ENCODE measurements at regions not wholly inside any gene's neighbourhood (a gene's known extent, or its start where the extent isn't known, plus 50 kb on each side); places are given as distances from the start of the nearest gene placed in this dataset.
"Not testable (repeated sequence)": the region's sequence is repeated elsewhere in the genome, so short reads cannot be mapped to it uniquely, and the experiment has no call there.

DNA sequence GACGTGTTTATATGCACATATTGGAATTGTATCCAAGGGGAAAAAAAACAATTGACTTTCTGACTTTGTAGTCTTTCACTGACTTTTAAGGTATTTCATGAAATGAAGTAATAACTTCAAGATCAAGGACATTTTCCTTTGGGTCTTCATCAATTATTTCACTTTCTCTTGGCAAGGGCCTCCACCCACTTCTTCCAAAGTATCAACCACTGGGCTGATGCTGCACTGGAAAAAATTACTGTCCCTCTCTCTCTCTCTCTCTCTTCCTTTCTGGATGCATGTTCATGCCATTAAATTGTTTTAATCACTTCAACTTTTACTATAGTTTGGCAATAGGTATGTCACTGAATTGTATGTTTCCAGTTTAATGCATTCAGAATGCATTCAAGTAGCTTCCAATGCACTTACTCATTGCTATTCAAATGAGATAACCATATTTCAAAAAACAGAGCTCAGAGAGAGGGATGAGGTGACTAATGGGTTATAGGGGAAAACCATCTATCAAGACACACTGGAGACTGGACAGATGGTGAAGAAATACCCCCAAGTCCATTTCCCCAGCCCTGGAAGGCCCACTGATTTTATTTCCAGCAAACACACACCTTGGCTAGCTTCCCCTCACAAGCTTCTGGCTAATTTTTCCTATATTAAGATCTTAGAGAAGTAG lies 585.3 kb downstream of the EBF1 start:
- no peak for DNase-seq

DNA sequence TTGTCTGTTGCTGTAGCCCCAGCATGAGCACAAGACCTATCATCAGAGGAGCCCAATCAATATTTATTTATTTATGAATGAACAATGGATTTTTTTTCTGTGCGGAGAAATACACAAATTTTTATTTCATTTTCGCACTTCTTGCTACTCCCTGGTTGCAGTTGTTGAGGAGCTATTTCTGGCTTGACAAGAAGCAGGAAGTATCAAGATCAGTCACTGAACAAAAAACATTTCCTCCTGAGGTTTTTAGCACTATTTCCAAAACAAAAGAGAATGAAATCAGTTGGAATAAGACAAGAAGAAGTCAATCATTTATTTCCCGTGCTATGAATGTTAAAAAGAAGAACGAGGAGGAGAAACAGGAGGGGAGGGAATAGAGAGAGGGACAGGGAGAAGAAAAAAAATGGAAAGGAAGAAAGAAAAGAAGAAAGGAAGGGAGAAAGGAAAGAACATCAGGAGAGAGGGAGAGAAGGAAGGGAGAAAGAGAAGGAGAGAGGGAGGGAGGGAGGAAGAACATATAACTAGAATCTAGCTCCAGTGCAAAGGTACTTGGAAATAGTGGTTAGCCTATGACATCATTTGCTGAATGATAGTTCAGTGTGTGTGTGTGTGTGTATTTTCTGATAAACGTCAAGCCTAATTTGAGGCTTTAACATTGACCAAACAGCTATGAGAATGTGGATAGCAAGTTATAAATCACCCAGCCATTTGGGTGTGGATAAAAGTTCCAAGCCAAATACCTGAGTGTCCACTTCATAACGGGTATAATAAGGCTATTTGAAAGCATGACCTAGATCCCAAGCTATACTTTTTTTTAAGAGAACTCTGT lies 586.0 kb downstream of the EBF1 start:
- DNase-seq, result no peak

DNA sequence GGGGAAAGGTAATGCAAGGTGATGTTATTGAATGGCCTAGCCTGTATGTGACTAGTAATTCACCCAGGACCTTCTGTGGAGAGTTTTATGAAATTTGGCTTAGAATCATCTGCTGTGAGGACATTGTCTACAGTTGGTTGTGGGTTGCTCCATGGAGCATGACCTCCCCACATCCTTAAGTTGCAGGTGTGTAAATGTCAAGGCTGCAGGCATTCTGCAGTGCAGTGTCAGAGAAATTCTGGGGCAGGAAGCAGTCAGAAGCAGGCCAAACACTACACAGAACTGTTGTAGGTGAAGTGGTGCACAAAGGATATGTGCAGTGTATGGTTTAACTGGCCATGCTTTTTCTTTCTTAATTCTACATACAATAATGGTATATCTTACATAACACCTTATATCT lies 588.3 kb downstream of the EBF1 start:
- no peak for DNase-seq

DNA sequence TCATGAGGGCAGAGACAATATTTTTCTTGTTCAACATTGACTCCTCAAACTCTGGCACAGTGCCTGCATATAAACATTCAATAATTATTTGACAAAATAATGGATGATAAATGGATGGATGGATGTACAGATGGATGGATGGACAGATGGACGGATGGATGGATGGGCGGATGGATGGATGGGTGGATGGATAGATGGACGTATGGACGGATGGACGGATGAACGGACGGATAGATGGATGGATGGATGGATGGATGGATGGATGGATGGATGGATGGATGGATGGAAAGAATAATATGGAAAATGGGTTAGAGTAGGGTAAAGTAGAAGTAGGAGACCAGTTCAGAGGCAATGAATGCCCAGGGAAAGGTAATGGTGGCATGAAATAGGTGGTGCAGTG lies 589.2 kb downstream of the EBF1 start:
- DNase-seq, result no peak

DNA sequence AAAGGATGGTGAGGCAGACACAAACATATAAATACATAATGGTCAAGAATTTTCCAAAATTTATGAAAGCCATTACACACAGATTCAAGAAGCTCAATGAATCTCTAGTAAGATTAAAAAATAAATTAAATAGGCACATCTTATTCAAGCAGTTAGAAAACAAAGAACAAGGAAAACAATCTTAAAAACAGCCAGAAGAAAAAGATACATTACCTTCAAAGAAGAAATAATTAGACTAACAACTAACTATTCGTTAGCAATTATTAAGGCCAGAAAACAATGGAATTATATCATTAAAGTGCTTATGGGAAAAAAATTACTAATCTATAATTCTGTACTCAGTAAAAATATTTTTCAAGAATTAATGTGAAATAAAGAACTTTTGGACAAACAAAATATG lies 593.1 kb downstream of the EBF1 start:
- no peak for DNase-seq

DNA sequence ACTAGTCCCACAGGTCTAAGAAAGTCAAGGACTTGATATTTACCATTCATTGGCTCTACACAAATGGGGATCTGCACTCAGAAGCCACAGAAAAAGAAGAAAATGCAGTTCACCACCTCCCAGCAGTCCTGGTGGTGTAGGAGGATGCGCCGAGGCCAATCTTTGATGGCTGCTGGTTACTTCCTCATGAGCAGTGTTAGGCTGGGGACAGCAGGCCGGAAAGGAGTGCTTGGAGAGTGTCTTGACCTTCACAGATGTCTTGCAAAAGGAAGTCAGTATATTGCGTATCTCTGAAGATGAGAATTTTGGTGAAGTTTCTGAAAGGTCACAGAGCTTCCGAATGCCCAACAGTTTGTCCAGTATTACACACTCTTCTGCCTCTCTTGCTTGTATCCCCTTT lies 597.0 kb downstream of the EBF1 start:
- no peak for DNase-seq

DNA sequence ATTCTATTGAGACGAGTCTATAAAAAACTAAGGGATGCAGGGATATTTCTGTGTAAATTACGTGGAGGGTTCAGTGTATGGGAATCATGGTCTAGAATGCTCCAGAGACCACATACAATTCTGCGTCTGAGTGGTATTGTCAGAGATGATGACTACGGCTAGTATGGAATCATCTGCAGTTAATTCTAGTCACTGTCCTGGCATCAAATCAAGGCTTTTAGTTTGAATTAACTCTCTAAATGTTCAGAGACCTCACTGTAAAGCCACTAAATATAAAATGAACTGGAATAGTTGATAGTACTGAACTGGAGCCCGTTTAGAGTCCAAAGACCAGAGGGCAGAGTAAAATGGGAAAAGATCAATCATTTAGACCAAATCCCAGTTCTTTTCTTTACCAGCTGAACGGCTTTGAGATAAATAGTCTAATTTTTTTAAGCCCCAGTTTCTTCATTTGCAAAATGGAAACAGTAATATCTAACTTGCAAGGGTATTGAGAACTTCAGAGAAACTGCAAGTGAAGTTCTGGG lies 599.8 kb downstream of the EBF1 start:
- no peak for DNase-seq

DNA sequence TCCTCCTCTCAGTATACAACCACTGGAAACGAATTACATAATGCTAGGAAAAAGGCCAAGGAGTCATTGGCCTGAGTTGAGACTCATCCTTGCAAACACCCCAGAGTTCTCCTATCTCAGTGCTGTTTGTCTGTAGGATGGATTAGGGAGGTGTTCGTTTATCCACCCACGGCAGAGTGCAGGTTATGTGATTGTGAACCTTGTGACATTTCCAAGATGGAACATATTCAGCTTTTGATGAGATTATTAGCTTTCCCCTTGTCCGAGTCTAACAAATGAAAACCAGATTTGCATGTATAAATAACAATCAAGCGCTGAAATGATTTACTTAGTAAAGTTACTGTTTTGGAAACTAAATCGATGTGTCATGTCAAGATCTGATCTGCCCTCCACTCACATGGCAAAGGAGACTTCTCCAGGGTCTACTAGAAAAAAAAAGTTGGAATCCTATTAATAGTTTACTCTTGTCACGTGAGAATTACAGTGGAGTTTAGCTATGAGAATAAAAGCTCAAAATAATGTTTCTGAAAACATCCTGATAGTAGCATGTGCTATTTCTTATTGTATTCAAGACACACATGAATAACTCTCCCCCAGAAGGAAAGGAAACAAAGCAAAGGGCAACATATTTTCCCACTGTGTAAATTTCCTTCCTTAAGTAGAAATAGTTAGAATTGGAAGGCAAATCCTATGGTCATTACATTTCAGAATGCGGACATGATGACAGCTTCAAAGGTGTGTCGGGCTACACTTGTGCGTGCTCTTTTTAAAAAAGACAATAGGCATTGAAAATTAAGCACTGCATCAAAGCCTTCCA lies 600.4 kb downstream of the EBF1 start:
- DNase-seq, result no peak

DNA sequence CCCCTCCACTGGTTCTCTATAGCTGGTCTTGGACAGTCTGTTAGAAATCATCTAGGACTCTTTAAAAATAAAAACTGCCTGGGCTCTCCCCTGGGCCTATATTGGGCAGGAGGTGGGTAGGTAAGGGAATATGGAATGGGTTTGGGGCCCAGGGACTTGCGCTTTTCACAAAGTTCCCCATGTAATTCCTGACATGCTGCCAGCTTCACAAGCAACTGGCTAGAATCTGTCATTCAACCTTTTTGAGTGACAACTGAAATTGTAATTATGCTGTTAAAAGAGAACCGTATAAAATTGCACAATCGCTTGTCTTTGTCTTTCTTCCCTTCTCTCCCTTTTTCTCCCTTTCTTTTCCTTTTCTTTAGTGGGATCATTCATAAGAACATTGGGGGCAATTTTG lies 603.1 kb downstream of the EBF1 start:
- no peak for DNase-seq

DNA sequence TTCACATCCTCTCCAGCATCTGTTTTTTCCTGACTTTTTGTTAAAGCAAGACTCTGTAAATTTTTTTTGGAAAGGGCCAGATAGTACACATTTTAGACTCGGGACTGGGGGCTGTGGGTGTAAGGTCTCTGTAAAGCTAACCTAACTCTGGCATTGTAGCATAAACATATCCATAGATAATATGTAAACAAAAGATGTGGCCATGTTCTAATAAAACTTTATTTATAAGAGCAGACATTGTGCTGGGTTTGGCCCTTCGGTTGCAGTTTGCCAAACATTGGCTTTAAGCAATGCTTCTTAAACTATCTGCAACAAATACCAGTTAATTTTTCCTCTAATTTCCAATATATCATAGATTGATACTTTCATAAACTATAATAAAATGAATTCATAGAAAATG lies 605.2 kb downstream of the EBF1 start:
- DNase-seq, result no peak

DNA sequence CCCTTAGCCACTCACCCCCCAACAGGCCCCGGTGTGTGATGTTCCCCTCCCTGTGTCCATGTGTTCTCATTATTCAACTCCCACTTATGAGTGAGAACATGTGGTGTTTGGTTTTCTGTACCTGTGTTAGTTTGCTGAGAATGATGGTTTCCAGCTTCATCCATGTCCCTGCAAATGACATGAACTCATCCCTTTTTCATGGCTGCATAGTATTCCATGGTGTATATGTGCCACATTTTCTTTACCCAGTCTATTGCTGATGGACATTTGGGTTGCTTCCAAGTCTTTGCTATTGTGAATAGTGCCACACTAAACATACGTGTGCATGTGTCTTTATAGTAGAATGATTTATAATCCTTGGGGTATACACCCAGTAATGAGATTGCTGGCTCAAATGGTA lies 605.7 kb downstream of the EBF1 start:
- not testable (repeated sequence) for DNase-seq

DNA sequence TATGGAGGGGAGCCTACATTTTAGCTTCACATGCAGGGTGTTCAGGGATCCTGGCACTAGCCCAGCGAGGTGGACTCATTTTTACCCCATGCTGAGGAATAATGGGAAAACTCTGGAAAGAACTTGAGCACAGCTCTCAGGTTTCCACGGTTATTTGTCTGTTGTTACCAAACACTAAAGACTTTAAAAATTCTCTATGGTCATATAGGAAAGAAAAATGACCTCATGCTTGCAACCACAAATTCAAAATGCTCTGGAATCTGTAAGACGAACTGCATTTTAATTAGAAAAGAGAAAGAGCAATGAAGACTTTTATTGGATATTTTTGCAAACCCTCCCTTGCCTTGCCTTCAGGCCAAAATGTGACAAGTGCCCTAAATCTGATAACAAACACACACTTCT lies 606.9 kb downstream of the EBF1 start:
- DNase-seq, result no peak

DNA sequence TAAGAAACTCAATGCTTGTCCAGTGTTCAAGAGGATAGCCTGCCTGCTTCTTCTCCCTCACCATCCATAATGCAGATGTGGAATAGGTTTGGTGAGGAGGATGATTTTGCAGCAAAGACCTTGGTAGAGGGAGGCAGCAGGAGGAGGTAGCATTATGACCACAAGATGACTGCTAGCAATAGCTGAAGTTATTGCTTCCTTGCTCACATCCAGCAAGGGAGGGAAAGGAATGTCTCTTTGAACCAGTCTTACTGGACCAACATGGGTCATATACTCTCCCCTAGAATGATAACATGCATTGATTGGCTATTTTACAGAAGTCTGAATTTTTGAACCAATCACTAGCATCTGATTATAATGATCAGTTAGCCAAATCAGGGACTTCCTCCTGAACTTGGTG lies 607.6 kb downstream of the EBF1 start:
- DNase-seq, result no peak

DNA sequence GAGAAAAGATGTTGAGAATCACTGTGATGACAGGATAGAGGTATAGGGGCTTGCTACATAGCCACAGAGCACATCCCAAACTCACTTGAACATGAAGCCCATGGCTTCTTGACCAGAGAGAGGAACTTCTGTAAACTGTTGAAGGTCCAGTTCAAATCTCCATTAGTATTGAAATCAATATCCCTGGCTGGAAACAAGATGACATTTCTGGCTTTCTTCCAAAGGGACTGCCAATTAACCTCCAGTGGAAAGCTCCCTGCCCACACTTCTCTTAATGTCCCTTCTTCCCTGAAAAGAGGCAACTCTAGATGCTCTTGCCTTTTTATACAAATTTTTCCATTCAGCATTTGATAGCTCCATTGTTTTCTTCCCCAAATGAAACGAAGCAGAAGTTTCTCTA lies 612.1 kb downstream of the EBF1 start:
- DNase-seq, result no peak

DNA sequence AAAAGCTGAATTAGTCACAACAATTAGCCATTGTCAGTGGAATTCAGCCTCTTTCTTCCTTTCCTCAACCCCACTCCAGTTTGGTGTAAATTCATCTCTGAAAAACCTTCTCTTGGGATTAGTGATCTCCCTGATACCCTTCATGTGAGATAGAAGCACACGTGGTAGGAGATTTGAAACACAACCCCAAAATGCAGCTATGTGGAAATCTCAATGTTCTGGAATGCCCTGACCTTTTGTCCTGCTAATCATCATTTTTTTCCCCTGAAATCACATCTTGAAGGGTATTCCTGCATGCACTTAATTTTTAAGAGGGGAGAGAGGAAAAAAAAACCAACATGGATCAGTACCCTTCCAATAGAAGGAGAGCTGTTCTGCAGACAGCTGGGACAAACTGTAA lies 612.6 kb downstream of the EBF1 start:
- DNase-seq, result no peak

DNA sequence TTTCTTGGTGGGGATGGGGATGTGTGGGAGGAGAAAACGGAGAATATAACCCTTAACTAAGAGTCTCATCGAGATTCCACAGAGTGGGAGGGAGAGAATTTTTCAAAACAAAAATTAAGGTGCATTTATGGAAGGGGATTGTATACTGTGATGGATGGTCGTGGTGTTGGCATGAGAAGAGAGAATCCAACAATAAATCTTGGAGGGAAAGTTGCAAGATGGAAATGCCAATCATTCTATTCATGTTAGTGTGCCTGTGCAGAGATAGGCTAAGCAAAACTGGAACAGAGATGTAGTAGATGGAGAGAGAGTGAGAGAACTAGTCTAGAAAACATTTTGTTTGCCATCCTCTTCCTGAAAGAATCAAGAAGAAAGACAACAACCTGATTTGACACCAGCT lies 613.1 kb downstream of the EBF1 start:
- no peak for DNase-seq

DNA sequence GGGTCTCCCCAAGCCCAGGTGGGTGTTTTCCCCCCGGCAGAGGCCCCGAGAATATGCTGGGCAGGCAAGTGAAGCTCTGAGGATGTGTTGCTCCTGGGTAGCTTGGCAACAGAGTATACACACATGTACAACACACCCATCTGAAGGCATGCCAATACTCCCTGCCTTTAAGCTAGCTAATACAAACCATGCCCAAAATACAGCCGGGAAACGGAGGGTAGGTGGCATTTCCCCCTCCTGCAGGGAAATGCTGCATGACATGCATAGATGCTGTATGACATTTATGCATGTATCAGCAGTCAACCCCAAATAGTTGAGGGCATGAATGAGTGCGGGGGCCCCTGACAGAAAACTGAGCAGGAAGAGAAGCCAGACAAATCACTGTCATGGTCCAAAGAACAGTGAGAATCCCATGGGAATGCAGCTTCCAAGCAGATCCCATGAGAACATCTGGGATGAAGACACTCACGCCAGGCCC lies 614.1 kb downstream of the EBF1 start:
- no peak for DNase-seq

DNA sequence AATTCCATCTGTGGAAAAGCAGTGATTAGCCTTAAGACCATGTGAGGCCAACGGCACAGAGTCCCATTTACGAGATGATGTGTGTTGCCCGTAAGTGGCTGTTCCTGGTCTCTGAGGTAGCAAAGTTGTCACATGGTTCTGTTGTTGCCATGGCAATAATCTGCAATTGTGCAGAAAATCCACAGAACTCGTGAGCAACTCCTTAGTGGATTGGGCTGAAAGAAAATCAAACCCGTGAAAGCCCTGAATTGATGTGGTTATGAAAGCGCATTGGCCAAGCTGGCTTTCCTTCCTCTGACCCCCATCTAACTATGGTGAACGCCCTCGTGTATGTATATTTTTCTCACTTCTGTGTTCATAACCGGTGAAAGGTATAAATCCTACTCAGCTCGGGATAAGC lies 614.7 kb downstream of the EBF1 start:
- DNase-seq, result no peak

DNA sequence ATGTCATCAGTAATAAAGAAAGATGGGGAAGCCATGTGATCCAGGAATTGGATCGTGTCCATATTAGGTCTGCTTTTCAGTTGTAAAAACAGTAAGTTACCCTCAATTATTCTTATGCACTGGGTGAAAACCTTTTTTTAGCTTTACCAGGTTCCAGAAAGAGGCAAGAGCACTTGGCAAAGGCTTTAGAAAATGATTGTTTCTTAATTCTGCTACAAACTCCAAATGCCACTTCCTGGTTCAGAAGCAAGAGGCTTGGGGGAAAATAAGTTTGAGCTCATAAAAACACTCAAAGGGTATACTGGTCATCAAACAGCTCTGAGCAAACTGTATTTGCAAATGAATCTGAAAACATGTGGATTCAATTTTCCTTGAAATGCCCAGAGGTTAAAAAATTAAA lies 615.6 kb downstream of the EBF1 start:
- no peak for DNase-seq

DNA sequence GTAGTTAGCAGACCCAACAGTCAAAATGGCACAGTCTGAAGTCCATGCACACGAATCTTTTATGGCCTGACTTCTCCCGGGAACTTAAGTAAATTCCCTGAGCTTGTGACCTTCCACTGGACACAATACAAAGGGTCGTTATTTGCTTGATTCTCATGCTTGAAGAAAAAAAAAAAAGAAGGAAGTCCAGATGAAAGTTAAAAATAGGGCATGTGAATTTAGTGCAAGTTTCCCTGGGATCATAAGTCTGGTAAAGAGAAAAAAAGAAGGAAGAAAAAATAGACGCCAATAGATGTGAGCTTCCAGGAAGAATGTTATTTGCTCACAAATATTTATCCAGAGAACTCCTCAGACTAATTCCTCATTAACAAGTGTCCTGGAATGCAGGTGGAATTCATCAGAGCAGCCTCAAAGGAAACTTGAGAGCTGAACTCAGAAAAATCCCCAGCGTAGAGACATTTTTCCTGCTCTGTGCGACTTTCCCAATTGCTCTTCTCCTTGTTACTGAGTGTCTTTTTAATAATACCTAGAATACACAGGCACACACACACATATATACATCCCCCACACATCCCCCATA lies 616.3 kb downstream of the EBF1 start:
- no peak for DNase-seq

DNA sequence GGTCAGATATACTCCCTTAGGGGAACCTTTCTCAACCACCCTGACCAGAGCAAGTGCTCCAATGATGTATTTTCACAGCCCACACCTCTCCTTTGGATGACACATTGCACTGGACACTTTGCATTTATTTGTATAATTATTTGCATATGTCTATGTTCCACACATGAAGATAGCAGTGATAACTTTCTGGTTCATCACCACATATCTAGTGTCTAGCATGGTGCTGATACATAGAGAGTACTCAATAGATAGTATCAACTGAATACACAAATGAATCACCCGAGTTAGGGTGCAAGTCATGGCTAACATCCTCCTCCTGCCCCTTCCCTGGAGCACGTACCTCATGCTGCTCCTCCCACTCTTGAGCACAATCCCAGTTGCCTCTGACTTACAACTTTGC lies 617.6 kb downstream of the EBF1 start:
- no peak for DNase-seq

DNA sequence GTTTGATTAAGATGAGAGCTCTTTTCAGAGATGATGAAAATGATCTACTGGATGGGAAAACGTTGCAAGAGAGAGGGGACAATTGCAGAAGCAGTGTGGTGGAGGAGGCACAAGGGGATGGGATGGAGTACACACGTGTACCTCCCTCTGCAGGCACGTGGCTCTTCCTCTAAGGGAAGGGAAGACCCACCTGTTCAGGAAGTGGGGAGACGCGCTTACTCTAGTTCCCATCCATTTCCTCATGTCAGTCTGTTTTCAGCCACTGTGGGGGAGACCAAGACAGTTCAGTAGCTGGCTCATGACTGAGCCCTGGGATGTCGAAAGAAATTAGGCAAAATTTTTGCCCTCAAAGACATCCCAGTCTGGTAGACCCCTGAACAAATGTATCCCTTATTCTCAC lies 619.2 kb upstream of the CLINT1 start:
- no peak for DNase-seq

DNA sequence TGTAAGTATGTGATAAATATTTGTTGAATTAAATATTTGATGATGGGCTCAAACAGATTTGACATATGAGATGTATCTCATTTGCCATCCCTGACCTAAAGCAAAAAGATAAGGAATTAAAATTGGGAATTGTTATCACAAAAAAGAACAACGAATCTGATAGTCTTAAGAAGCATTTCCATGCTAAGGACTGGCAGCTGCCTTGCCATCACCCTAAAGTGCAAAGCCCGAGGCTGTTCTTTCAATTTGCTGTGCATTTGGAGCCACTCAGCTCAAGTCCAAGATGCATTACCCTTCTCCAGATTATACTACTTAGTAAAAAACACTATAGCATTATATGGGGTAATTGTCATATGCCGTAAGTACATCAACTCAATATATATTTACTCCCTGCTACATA lies 618.3 kb upstream of the CLINT1 start:
- no peak for DNase-seq

All from NCI-H446 (cell line).